Aorta (tissue), 5 donors: ENCODE measurements at regions not wholly inside any gene's neighbourhood (a gene's known extent, or its start where the extent isn't known, plus 50 kb on each side); places are given as distances from the start of the nearest gene placed in this dataset.

Experiments used
- ATAC-seq: fragments of 200-7000 bp; cut with Tn5 transposase; one replicate; pipeline ENCODE4 v1.9.1; 2022; ENCODE audit warnings: moderate library complexity; ENCODE audit not compliant: low FRiP score
- DNase-seq, 2 donors: peaks; one replicate each; pipeline ENCODE4 v3.0.0-alpha.2; 2020
- H3K27ac ChIP-seq, 2 donors: one replicate each; pipeline ENCODE4 v1.5.1; 2013; ENCODE audit warnings: low read length in 2 of 2, mild to moderate bottlenecking in 2 of 2, moderate library complexity in 2 of 2, control low read depth in 1 of 2, inconsistent platforms in 1 of 2, low read depth in 1 of 2
- H3K27me3 ChIP-seq, 2 donors: one replicate each; pipeline ENCODE4 v1.6.1; 2013; ENCODE audit warnings: control low read depth in 1 of 2, low read length in 1 of 2, mild to moderate bottlenecking in 1 of 2, moderate library complexity in 1 of 2; ENCODE audit not compliant: insufficient read depth in 2 of 2, control insufficient read depth in 1 of 2
- H3K36me3 ChIP-seq, 2 donors: one replicate each; pipeline ENCODE4 v1.6.1; 2013; ENCODE audit warnings: control low read depth in 1 of 2, low read length in 1 of 2, mild to moderate bottlenecking in 1 of 2; ENCODE audit not compliant: insufficient read depth in 2 of 2, control insufficient read depth in 1 of 2
- H3K4me1 ChIP-seq, 2 donors: one replicate each; pipeline ENCODE4 v1.6.1; 2013; ENCODE audit warnings: low read length in 2 of 2, control low read depth in 1 of 2, mild to moderate bottlenecking in 1 of 2, moderate library complexity in 1 of 2; ENCODE audit not compliant: insufficient read depth in 2 of 2, control insufficient read depth in 1 of 2
- H3K4me3 ChIP-seq, 2 donors: one replicate each; pipeline ENCODE4 v1.5.1; 2013; ENCODE audit warnings: low read length in 2 of 2, control low read depth in 1 of 2, mild to moderate bottlenecking in 1 of 2
- H3K9me3 ChIP-seq: one replicate; pipeline ENCODE4 v1.6.1; 2013; ENCODE audit warnings: mild to moderate bottlenecking, low read length; ENCODE audit not compliant: control insufficient read depth
- WGBS, 2 donors: extraction: QIAGEN DNeasy Blood & Tissue Kit; methylation state at CpG; one replicate each; pipeline ENCODE4 v1.1.7; 2013; 5-methylcytosine and 5-hydroxymethylcytosine counted together
- intact Hi-C, 2 donors: fragments of 100-400 bp; cut with DNase I; formaldehyde crosslinking; loops; one replicate each; pipeline versions ENCODE4 v1.14.2 to v1.15.0; 2022
- donor health status: healthy with polysubstance abuse.
- donor health status: Bipolar disorder and iron deficiency.
- donor health status: DM: no; HTN: no; CAD: no.
- donor health status: DM: no; HTN: no; CAD: no.
- donor health status: DM: yes; HTN: yes; CAD: no.

DNA sequence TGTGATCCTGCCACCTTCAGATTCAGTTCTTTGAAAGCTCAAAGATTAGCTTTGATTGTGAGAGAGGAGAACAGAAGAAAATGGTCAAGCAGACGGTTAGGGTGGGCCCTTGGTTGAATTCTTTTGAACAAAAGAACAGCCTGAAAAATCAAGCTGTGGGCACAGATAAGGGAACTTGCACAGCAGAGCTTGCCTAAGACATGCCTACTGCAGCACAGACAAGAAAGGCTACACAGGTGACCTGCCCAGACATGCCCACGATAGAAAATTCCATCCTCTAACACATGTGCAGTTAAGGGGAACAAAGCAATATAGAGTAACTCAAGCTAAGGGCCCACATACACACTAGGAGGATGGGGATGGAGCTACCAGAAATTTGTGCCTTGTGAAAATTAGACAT, 512.5 kb upstream of the LRRC7 start:
- Histone ChIP-seq H3K9me3 (no peaks in the 10 kb centered on the region), H3K4me3 (no peak overlapping the region), H3K4me1 (no peaks in the 10 kb centered on the region), H3K27me3 (no peaks in the 10 kb centered on the region), H3K27ac (no peak overlapping the region), H3K36me3 (no peaks in the 10 kb centered on the region)
- intact Hi-C loops, result no loop called here
- ATAC-seq (no peak), DNase-seq (no peak)
- WGBS, 2 donors, result 85 to 86% methylated on average over 2 of the region's 2 CpGs

DNA sequence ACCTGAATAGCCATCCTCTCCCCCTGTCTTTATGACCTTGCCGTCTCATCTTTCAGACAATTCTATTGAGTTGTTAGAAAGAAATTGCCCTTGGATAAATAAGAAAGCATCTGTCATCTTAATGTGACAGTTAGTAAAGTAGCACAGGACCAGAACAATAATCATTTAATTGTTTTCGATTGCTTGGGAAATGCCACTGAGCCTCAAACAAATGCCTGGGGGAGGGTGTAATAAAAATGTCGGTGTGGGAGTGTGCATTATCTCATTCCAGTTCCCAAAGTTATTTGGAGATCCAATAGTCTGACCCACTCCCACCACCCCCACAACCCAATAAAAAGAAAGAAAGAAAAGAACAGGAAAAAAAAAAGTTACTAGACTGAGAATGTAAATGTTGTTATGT, 509.3 kb upstream of the LRRC7 start:
- Histone ChIP-seq H3K4me1 (no peaks in the 10 kb centered on the region), H3K9me3 (no peaks in the 10 kb centered on the region), H3K27ac (no peak overlapping the region), H3K4me3 (no peak overlapping the region), H3K27me3 (no peaks in the 10 kb centered on the region), H3K36me3 (no peaks in the 10 kb centered on the region)
- DNase-seq (no peak), ATAC-seq (no peak)
- WGBS, 2 donors, result 80 to 83% methylated on average over 3 of the region's 3 CpGs
- intact Hi-C loops, result no loop called here

DNA sequence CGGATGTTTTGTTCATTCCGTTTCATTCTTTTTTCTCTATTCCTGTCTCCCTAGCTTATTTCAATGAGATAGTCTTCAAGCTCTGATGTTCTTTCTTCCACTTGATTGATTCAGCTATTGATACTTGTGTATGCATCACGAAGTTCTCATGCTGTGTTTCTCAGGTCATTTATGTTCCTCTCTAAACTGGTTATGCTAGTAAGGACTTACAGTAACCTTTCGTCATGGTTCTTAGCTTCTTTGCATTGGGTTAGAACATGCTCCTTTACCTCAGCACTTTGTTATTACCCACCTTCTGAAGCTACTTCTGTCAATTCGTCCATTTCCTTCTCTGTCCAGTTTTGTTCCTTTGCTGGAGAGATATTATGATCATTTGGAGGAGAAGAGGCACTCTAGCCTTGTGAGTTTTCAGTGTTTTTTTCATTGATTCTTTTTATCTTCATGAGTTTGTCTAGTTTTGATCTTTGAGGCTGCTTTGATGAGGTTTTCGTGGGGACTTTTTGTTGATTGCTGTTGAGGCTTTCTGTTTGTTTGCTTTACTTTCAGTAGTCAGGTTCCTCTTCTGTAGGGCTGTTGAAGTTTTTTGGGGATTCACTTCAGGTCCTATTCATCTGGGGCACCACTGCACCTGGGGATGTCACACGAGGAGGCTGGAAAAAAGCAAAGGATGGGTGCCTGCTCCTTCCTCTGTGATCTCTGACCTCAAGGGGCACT, 496.9 kb upstream of the LRRC7 start:
- Histone ChIP-seq H3K27ac (no peak overlapping the region), H3K27me3 (no peaks in the 10 kb centered on the region), H3K4me1 (no peaks in the 10 kb centered on the region), H3K36me3 (no peaks in the 10 kb centered on the region), H3K4me3 (no peak overlapping the region), H3K9me3 (peaks cover 1% of the 10 kb centered on the region)
- 90 to 92% methylated on average over 7 of the region's 7 CpGs for WGBS, 2 donors
- DNase-seq (no peak), ATAC-seq (no peak)
- intact Hi-C loops, result no loop called here

DNA sequence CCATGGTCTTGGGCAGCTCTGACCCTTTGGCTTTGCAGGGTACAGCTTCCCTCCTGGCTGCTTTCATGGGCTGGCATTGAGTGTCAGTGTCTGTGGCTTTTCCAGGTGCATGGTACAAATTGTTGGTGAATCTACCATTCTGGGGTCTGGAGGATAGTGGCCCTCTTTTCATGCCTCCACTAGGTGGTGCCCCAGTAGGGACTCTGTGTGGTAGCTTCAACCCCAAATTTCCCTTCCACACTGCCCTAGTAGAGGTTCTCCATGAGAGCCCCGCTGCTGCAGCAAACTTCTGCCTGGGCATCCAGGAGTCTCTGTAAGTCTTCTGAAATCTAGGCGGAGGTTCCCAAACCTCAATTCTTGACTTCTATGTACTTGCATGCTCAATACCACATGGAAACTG, 494.5 kb upstream of the LRRC7 start:
- Histone ChIP-seq H3K4me3 (no peak overlapping the region), H3K9me3 (peaks cover 1% of the 10 kb centered on the region), H3K36me3 (no peaks in the 10 kb centered on the region), H3K27me3 (no peaks in the 10 kb centered on the region), H3K27ac (no peak overlapping the region), H3K4me1 (no peaks in the 10 kb centered on the region)
- DNase-seq (no peak), ATAC-seq (no peak)
- WGBS, 2 donors, result 95% methylated on average over 2 of the region's 2 CpGs
- intact Hi-C loops, result no loop called here

DNA sequence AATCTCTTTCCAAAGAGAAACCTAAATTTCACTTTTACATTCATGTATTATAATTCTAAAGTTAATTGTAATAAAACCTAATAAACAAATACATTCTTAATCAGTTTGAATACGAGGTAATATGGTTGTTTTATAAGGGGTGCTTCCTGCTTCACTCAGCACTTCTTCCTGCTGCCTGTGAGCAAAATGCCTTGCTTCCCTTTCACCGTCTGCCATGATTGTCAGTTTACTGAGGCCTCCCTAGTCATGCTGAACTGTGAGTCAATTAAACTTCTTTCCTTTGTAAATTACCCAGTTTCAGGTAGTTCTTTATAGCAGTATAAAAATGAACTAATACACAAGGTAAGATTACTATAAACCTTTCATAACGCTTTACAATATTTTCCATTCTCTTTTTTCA, 491.1 kb upstream of the LRRC7 start:
- Histone ChIP-seq H3K27me3 (no peaks in the 10 kb centered on the region), H3K36me3 (no peaks in the 10 kb centered on the region), H3K27ac (no peak overlapping the region), H3K9me3 (peaks cover under 1% of the 10 kb centered on the region), H3K4me3 (no peak overlapping the region), H3K4me1 (no peaks in the 10 kb centered on the region)
- intact Hi-C loops, result no loop called here
- 78 to 84% methylated on average over 3 of the region's 3 CpGs for WGBS, 2 donors
- no peak for DNase-seq
- no peak for ATAC-seq

DNA sequence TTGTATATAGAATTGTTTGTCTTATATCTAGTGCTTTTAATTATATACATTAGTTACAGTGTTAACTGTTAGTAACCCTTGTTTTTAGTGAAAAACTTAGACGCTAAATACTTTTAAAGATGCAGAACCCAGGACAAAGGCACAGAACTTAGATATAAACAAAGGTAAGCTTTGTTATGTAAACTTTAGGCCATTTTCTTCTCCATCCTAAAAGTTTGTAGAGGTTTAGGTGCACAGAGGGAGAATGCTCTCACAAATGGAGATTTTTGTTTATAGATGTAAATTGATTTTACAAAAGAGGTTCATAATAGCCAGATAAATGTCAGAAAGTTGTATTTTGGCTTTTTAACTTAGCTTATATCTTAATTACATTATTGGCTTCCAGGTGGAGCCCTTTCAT, 490.5 kb upstream of the LRRC7 start:
- Histone ChIP-seq H3K27me3 (no peaks in the 10 kb centered on the region), H3K4me1 (no peaks in the 10 kb centered on the region), H3K36me3 (no peaks in the 10 kb centered on the region), H3K4me3 (no peak overlapping the region), H3K9me3 (no peaks in the 10 kb centered on the region), H3K27ac (no peak overlapping the region)
- no peak for DNase-seq
- intact Hi-C loops, result no loop called here
- ATAC-seq, result no peak
- 93 to 94% methylated on average over 1 of the region's 1 CpG for WGBS, 2 donors

DNA sequence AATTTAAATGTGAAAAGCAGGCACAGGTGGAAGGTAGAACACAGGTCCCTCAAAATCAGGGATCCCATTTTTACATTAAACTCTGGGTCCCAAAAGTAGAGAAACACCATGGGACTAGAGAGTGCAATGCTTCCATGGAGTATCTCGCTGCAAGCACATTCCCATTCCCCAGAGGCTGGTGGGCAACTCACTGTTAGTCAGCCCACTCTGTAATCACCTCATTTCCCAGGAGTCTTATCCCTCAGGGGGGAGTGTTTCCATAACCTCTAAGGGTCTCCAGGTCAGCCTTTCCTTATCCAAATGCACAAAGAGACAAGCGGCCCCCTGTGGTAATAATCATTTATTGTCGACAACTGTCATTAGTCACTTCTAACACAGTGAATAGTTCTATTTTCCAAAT, 490.1 kb upstream of the LRRC7 start:
- WGBS, 2 donors, result 93 to 94% methylated on average over 3 of the region's 3 CpGs
- intact Hi-C loops, result no loop called here

DNA sequence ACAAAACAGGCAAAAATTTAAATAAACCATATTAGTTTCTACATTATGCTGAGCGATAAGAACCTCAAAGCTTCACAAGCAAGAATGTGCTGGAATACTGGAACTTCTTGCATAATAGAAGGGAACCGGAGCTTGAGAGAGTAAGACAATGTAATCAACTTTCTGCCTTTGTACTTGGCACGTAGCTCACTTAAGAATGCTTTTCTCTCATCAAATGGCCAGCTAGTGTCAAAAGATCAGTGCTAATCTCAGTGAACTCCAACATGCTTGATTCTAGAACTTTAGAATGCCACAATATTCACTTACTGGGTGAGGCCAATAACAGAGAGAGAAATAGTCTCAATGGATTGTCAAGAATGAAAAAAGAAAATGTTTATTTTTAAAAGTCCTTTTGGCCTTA, 486.1 kb upstream of the LRRC7 start:
- 37 to 48% methylated on average over 3 of the region's 3 CpGs for WGBS, 2 donors
- Histone ChIP-seq H3K27ac (no peak overlapping the region), H3K36me3 (no peaks in the 10 kb centered on the region), H3K4me3 (no peak overlapping the region), H3K4me1 (no peaks in the 10 kb centered on the region), H3K27me3 (no peaks in the 10 kb centered on the region), H3K9me3 (no peaks in the 10 kb centered on the region)
- ATAC-seq (peak; percentile 63), DNase-seq (no peak)
- intact Hi-C loops, result no loop called here

More for the DNA sequence above, 490.1 kb upstream of the LRRC7 start:
- ATAC-seq (no peak), DNase-seq (no peak)
- H3K4me3 ChIP-seq, result no peak overlapping the region
- no peak overlapping the region for H3K27ac ChIP-seq
- H3K27me3 ChIP-seq, result no peaks in the 10 kb centered on the region
- H3K4me1 ChIP-seq, result no peaks in the 10 kb centered on the region
- no peaks in the 10 kb centered on the region for H3K36me3 ChIP-seq
- no peaks in the 10 kb centered on the region for H3K9me3 ChIP-seq

DNA sequence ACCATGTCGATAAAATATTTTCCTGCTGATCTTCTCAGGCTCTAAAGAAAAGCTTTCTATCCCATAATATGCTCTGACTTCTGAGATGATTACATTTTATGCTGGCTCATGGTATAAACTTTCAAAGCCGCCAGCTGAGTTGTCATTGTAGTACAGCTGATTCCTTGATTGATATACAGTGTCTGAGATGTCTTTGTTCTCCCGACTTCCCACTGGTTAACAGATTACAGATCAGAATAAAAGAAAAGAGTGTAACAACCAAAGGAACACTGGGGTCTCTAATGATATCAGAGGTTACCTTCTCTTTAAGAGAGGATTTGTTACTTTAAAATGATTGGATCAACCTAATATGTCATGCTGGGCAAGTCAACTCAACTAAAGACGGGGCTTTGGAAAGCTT, 485.4 kb upstream of the LRRC7 start:
- no peak overlapping the region for H3K27ac ChIP-seq
- H3K4me1 ChIP-seq, result no peaks in the 10 kb centered on the region
- H3K4me3 ChIP-seq, result no peak overlapping the region
- no peak for ATAC-seq
- no peaks in the 10 kb centered on the region for H3K27me3 ChIP-seq
- intact Hi-C loops, result no loop called here
- no peaks in the 10 kb centered on the region for H3K36me3 ChIP-seq
- 60 to 64% methylated on average over 4 of the region's 4 CpGs for WGBS, 2 donors
- H3K9me3 ChIP-seq, result no peaks in the 10 kb centered on the region
- DNase-seq, result no peak
